A549 (cell line): ENCODE measurements at regions not wholly inside any gene's neighbourhood (a gene's known extent, or its start where the extent isn't known, plus 50 kb on each side); places are given as distances from the start of the nearest gene placed in this dataset.

Source experiments
- CBX2 ChIP-seq: fragments of 200-600 bp; sonication (generic); IDR thresholded peaks from 2 replicates; pipeline ENCODE4 v1.6.1; 2016; ENCODE audit warnings: low read depth, mild to moderate bottlenecking, borderline replicate concordance
- CHD2 ChIP-seq: fragments of 150-350 bp; IDR thresholded peaks from 2 replicates; pipeline ENCODE4 v1.6.1; 2014; ENCODE audit warnings: low read length; ENCODE audit not compliant: partially characterized antibody
- CHD4 ChIP-seq: fragments of 200-600 bp; sonication (generic); IDR thresholded peaks from 2 replicates; pipeline ENCODE4 v1.6.1; 2016; ENCODE audit warnings: antibody characterized with exemption, mild to moderate bottlenecking, borderline replicate concordance
- EHMT2 ChIP-seq: fragments of 200-600 bp; sonication (generic); IDR thresholded peaks from 2 replicates; pipeline ENCODE4 v1.6.1; 2016; ENCODE audit warnings: antibody characterized with exemption, low read depth, mild to moderate bottlenecking, moderate library complexity
- HOXA7 ChIP-seq: fragments of 250-450 bp; sonication (Bioruptor Pico); IDR thresholded peaks from 2 replicates; pipeline ENCODE4 v1.5.0; 2020; ENCODE audit warnings: mild to moderate bottlenecking, moderate library complexity
- NR3C1 ChIP-seq: fragments of >200 bp; sonication (Bioruptor Twin); formaldehyde crosslinking; IDR thresholded peaks from 3 replicates; pipeline ENCODE4 v1.6.1; 2017
- POLR2A ChIP-seq: IDR thresholded peaks from 2 replicates; pipeline ENCODE4 v1.6.1; 2012; ENCODE audit warnings: mild to moderate bottlenecking, low read length
- POLR2AphosphoS2 ChIP-seq: conservative IDR thresholded peaks from 2 replicates; pipeline ENCODE4 v1.6.1; 2012; ENCODE audit warnings: low read length, improper control_type of control experiment, inconsistent platforms
- RAD21 ChIP-seq, 2 experiments: fragments of >200 bp in 1 of 2; sonication (Bioruptor Twin) in 1 of 2; formaldehyde crosslinking in 1 of 2; IDR thresholded peaks in 1 of 2; conservative IDR thresholded peaks in 1 of 2; 2 replicates in 1 of 2; 3 replicates in 1 of 2; pipeline ENCODE4 v1.6.1; 2012 to 2018; ENCODE audit warnings: inconsistent platforms in 1 of 2
- RARB ChIP-seq: fragments of 250-450 bp; sonication (Bioruptor Pico); IDR thresholded peaks from 2 replicates; pipeline ENCODE4 v1.8.0; 2021; ENCODE audit warnings: mild to moderate bottlenecking, moderate library complexity
- TP53 ChIP-seq: fragments of 250-450 bp; sonication (Bioruptor Pico); IDR thresholded peaks from 2 replicates; pipeline ENCODE4 v1.5.0; 2021; ENCODE audit warnings: mild to moderate bottlenecking, moderate library complexity
- TF ChIP-seq, protein P1 (sequence below): fragments of >200 bp; sonication (Bioruptor Twin); formaldehyde crosslinking; IDR thresholded peaks from 3 replicates; pipeline ENCODE4 v1.5.1; 2016
- TF ChIP-seq, protein P2 (sequence below): fragments of 150-350 bp; IDR thresholded peaks from 2 replicates; pipeline ENCODE4 v1.6.1; 2014; ENCODE audit warnings: low read depth, mild to moderate bottlenecking, low read length
- TF ChIP-seq, protein P3 (sequence below): IDR thresholded peaks from 2 replicates; pipeline ENCODE4 v1.6.1; 2012

DNA sequence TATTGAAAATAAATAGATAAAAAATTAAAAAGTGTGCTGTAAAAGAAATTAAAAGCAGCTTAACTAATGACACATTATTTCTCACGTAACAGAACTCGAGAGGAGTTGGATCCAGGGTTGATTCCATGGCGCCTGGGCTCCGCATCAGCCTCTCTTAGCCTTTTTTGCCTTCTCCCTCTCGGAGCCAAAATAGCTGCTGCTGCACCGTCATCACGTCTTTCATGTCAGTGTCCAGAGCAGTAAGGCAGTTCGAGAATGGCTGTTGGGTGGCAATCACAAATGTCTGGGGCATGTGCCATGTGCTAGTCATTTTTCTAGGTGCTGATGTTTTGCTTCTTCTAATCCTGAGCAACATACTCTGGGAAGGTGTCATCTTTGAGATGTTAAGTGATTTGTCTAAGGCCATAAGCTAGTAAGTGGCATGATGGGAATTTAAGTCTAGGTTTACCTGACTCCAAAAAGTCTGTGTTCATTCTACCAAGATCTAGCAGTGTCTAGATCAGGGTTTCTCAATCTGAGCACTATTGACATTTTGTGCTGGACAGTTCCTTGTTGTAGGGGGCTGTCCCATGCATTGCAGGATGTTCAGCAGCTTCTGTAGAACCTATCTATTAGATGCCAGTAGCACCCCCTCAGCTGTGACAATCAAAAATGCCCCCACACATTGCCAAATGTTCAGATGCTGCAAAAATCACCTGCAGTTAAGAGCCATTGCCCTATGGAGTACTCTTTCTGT is 280.4 kb downstream of the HAPSTR1 start:
- no peak for TF ChIP-seq NR3C1
- TF ChIP-seq, protein P1, sequence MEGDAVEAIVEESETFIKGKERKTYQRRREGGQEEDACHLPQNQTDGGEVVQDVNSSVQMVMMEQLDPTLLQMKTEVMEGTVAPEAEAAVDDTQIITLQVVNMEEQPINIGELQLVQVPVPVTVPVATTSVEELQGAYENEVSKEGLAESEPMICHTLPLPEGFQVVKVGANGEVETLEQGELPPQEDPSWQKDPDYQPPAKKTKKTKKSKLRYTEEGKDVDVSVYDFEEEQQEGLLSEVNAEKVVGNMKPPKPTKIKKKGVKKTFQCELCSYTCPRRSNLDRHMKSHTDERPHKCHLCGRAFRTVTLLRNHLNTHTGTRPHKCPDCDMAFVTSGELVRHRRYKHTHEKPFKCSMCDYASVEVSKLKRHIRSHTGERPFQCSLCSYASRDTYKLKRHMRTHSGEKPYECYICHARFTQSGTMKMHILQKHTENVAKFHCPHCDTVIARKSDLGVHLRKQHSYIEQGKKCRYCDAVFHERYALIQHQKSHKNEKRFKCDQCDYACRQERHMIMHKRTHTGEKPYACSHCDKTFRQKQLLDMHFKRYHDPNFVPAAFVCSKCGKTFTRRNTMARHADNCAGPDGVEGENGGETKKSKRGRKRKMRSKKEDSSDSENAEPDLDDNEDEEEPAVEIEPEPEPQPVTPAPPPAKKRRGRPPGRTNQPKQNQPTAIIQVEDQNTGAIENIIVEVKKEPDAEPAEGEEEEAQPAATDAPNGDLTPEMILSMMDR: no peak
- no peak for TF ChIP-seq RARB (CRISPR knock-in tag)
- no peak for TF ChIP-seq TP53 (CRISPR knock-in tag)
- TF ChIP-seq EHMT2: no peak
- TF ChIP-seq RAD21 (conservative IDR thresholded peaks at IDR 0.05 in 1 of 2, IDR thresholded peaks at IDR 0.05 in 1 of 2): no peak
- no peak for TF ChIP-seq CHD4
- TF ChIP-seq HOXA7: no peak
- TF ChIP-seq, protein P2, sequence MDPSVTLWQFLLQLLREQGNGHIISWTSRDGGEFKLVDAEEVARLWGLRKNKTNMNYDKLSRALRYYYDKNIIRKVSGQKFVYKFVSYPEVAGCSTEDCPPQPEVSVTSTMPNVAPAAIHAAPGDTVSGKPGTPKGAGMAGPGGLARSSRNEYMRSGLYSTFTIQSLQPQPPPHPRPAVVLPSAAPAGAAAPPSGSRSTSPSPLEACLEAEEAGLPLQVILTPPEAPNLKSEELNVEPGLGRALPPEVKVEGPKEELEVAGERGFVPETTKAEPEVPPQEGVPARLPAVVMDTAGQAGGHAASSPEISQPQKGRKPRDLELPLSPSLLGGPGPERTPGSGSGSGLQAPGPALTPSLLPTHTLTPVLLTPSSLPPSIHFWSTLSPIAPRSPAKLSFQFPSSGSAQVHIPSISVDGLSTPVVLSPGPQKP: no peak
- no peak for TF ChIP-seq POLR2A
- no peak for TF ChIP-seq CBX2
- TF ChIP-seq POLR2AphosphoS2: no peak
- TF ChIP-seq CHD2: no peak
- TF ChIP-seq, protein P3, sequence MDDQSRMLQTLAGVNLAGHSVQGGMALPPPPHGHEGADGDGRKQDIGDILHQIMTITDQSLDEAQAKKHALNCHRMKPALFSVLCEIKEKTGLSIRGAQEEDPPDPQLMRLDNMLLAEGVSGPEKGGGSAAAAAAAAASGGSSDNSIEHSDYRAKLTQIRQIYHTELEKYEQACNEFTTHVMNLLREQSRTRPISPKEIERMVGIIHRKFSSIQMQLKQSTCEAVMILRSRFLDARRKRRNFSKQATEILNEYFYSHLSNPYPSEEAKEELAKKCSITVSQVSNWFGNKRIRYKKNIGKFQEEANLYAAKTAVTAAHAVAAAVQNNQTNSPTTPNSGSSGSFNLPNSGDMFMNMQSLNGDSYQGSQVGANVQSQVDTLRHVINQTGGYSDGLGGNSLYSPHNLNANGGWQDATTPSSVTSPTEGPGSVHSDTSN: no peak
